Erythroblast (primary cell): ENCODE measurements at regions not wholly inside any gene's neighbourhood (a gene's known extent, or its start where the extent isn't known, plus 50 kb on each side); places are given as distances from the start of the nearest gene placed in this dataset.

Experiments
- GATA1 ChIP-seq: IDR thresholded peaks from 2 replicates; pipeline ENCODE4 v1.6.1; 2011; ENCODE audit warnings: low read depth, mild to moderate bottlenecking, control low read depth, low read length, moderate library complexity
- POLR2A ChIP-seq: IDR thresholded peaks from 2 replicates; pipeline ENCODE4 v1.6.1; 2011; ENCODE audit warnings: mild to moderate bottlenecking, low read length

- TF ChIP-seq POLR2A (no peak), GATA1 (no peak)
These were observed 108.8 kb upstream of the ZEB1 start for GRCh38 chr10:31210190-31210589.
